ENCODE measurements at regions not wholly inside any gene's neighbourhood (a gene's known extent, or its start where the extent isn't known, plus 50 kb on each side); places are given as distances from the start of the nearest gene placed in this dataset.

DNA sequence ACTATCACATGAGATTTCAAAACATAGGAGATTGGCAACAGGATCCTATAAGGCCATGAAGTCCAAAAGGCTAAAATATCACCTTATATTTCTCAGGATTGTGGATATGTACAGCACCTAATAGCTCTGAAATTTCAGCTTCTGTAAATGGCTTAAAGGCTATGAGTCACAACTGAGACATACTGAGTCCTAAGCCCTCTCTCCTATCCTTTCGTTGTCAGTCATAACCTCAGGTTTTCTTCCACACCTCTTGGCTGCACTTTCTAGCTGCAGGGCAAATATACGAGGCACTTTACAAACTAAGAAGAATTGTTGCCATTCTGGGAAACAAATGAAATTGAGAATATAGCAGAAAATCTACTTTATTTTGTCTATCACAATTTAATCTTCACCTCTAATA, 969.9 kb upstream of the EPHA7 start:
- TF ChIP-seq SNAI2 (CRISPR knock-in tag; IDR thresholded peaks at IDR 0.05) (no peak), ZFP3 (CRISPR knock-in tag; IDR thresholded peaks at IDR 0.05) (no peak), ARNTL (CRISPR knock-in tag; IDR thresholded peaks at IDR 0.05; ENCODE audit: borderline replicate concordance, low read depth) (no peak), OSR1 (CRISPR knock-in tag; IDR thresholded peaks at IDR 0.05) (no peak)
- TF ChIP-seq, protein P1, sequence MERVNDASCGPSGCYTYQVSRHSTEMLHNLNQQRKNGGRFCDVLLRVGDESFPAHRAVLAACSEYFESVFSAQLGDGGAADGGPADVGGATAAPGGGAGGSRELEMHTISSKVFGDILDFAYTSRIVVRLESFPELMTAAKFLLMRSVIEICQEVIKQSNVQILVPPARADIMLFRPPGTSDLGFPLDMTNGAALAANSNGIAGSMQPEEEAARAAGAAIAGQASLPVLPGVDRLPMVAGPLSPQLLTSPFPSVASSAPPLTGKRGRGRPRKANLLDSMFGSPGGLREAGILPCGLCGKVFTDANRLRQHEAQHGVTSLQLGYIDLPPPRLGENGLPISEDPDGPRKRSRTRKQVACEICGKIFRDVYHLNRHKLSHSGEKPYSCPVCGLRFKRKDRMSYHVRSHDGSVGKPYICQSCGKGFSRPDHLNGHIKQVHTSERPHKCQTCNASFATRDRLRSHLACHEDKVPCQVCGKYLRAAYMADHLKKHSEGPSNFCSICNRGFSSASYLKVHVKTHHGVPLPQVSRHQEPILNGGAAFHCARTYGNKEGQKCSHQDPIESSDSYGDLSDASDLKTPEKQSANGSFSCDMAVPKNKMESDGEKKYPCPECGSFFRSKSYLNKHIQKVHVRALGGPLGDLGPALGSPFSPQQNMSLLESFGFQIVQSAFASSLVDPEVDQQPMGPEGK (CRISPR knock-in tag; IDR thresholded peaks at IDR 0.05; ENCODE audit: borderline replicate concordance) = no peak

Measured in SK-N-SH treated with all-trans-retinoic acid at 6 μM for 48 hours (cell line).